Adrenal gland (tissue), 5 donors: ENCODE measurements at regions not wholly inside any gene's neighbourhood (a gene's known extent, or its start where the extent isn't known, plus 50 kb on each side); places are given as distances from the start of the nearest gene placed in this dataset.

ENCODE experiments used
- POLR2A ChIP-seq, 2 donors: fragments of 450-650 bp; IDR thresholded peaks; one replicate each; pipeline ENCODE4 v1.6.1; 2017; ENCODE audit warnings: antibody characterized with exemption in 2 of 2, mild to moderate bottlenecking in 2 of 2, moderate library complexity in 1 of 2
- TF ChIP-seq, protein P1 (sequence below), 6 experiments: fragments of 450-650 bp in 4 of 6; fragments of 200-600 bp in 2 of 6; sonication (generic) in 1 of 6; IDR thresholded peaks; 1 replicate in 5 of 6; 2 replicates in 1 of 6; pipeline versions ENCODE4 v1.5.1 to v1.8.0; 2016 to 2021; ENCODE audit warnings: antibody characterized with exemption in 6 of 6, mild to moderate bottlenecking in 2 of 6, moderate library complexity in 1 of 6
- donor health status: DM: no; HTN: no; CAD: no.

- TF ChIP-seq, protein P1, sequence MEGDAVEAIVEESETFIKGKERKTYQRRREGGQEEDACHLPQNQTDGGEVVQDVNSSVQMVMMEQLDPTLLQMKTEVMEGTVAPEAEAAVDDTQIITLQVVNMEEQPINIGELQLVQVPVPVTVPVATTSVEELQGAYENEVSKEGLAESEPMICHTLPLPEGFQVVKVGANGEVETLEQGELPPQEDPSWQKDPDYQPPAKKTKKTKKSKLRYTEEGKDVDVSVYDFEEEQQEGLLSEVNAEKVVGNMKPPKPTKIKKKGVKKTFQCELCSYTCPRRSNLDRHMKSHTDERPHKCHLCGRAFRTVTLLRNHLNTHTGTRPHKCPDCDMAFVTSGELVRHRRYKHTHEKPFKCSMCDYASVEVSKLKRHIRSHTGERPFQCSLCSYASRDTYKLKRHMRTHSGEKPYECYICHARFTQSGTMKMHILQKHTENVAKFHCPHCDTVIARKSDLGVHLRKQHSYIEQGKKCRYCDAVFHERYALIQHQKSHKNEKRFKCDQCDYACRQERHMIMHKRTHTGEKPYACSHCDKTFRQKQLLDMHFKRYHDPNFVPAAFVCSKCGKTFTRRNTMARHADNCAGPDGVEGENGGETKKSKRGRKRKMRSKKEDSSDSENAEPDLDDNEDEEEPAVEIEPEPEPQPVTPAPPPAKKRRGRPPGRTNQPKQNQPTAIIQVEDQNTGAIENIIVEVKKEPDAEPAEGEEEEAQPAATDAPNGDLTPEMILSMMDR (IDR thresholded peaks at IDR 0.05): no peak
- no peak for TF ChIP-seq POLR2A (IDR thresholded peaks at IDR 0.05)
Measured at GRCh38 chr16:87145181-87146176, 171.7 kb downstream of the C16orf95 start.
